IMR-90 (cell line): ENCODE measurements at regions not wholly inside any gene's neighbourhood (a gene's known extent, or its start where the extent isn't known, plus 50 kb on each side); places are given as distances from the start of the nearest gene placed in this dataset.
A peak's percentile ranks its signal among the peaks of the same experiment; 100 is the strongest.

Experiments
- ATAC-seq: fragments of 200-7000 bp; cut with Tn5 transposase; 2 replicates; pipeline ENCODE4 v1.9.1; 2020; ENCODE audit warnings: low read depth, mild to moderate bottlenecking, moderate library complexity
- BruUV-seq: library from RNA; stranded (reverse); fragments of 400-500 nt; replicated peaks from 2 replicates; lab custom pipeline; 2021; lab: Mats Ljungman, UMichigan
- CTCF ChIA-PET: fragments of 300-600 bp; formaldehyde crosslinking; extraction: SDS; loops from one replicate; lab custom pipeline; 2021; ENCODE audit warnings: antibody characterized with exemption; lab: Yijun Ruan, JAX
- POLR2A ChIA-PET: fragments of 300-600 bp; sonication (Branson Sonifier 250); formaldehyde crosslinking; loops from one replicate; lab custom pipeline; 2022; ENCODE audit warnings: antibody characterized with exemption; ENCODE audit not compliant: unreplicated experiment; lab: Charles Lee
- DNase-seq: peaks from one replicate; pipeline ENCODE4 v3.0.0; 2013
- H2AFZ ChIP-seq: replicated peaks from 2 replicates; pipeline ENCODE3; 2013; ENCODE audit warnings: low read length, mild to moderate bottlenecking; ENCODE audit not compliant: poor library complexity
- H2AK5ac ChIP-seq: 2 replicates; pipeline ENCODE4 v1.6.1; 2013; ENCODE audit warnings: low read depth, low read length, inconsistent platforms
- H2AK9ac ChIP-seq: replicated peaks from 2 replicates; pipeline ENCODE3; 2013; ENCODE audit warnings: mild to moderate bottlenecking, low read depth, low read length, moderate library complexity; ENCODE audit not compliant: poor library complexity
- H2BK120ac ChIP-seq: 2 replicates; pipeline ENCODE4 v1.6.1; 2013; ENCODE audit warnings: low read depth, low read length, inconsistent platforms
- H2BK15ac ChIP-seq: 3 replicates; pipeline ENCODE4 v1.6.1; 2013; ENCODE audit warnings: low read depth, low read length, inconsistent platforms
- H2BK20ac ChIP-seq: 2 replicates; pipeline ENCODE4 v1.6.1; 2013; ENCODE audit warnings: low read depth, mild to moderate bottlenecking, inconsistent platforms, low read length, moderate library complexity
- H2BK5ac ChIP-seq: 2 replicates; pipeline ENCODE4 v1.6.1; 2013; ENCODE audit warnings: mild to moderate bottlenecking, low read depth, low read length, inconsistent platforms; ENCODE audit not compliant: poor library complexity, severe bottlenecking
- H3K14ac ChIP-seq: replicated peaks from 2 replicates; pipeline ENCODE4 v1.6.1; 2013; ENCODE audit warnings: low read depth, low read length, inconsistent platforms
- H3K18ac ChIP-seq: 2 replicates; pipeline ENCODE4 v1.6.1; 2013; ENCODE audit warnings: low read depth, low read length, control low read depth
- H3K23ac ChIP-seq: 2 replicates; pipeline ENCODE4 v1.6.1; 2013; ENCODE audit warnings: low read depth, low read length, inconsistent platforms
- H3K27ac ChIP-seq: 2 replicates; pipeline ENCODE4 v1.5.1; 2013; ENCODE audit warnings: mild to moderate bottlenecking, control low read depth, low read length; ENCODE audit not compliant: insufficient read depth
- H3K27me3 ChIP-seq: 2 replicates; pipeline ENCODE4 v1.6.1; 2013; ENCODE audit warnings: low read length; ENCODE audit not compliant: control insufficient read depth, insufficient read depth
- H3K36me3 ChIP-seq: 2 replicates; pipeline ENCODE4 v1.6.1; 2013; ENCODE audit warnings: low read length, mixed read lengths; ENCODE audit not compliant: control insufficient read depth, insufficient read depth
- H3K4ac ChIP-seq: 2 replicates; pipeline ENCODE4 v1.6.1; 2013; ENCODE audit warnings: low read depth, low read length, inconsistent platforms
- H3K4me1 ChIP-seq: 2 replicates; pipeline ENCODE4 v1.6.1; 2013; ENCODE audit warnings: low read length, mixed read lengths; ENCODE audit not compliant: control insufficient read depth, insufficient read depth
- H3K4me2 ChIP-seq: 2 replicates; pipeline ENCODE4 v1.6.1; 2013; ENCODE audit warnings: low read depth, mild to moderate bottlenecking, control low read depth, low read length, moderate library complexity
- H3K4me3 ChIP-seq: 2 replicates; pipeline ENCODE4 v1.5.1; 2013; ENCODE audit warnings: low read depth, mild to moderate bottlenecking, control low read depth, low read length, moderate library complexity; ENCODE audit not compliant: insufficient read depth
- H3K56ac ChIP-seq: 2 replicates; pipeline ENCODE4 v1.6.1; 2013; ENCODE audit warnings: low read length, inconsistent platforms; ENCODE audit not compliant: insufficient read depth; ENCODE audit errors: extremely low read depth
- H3K79me1 ChIP-seq, 2 experiments: 2 replicates each; pipeline ENCODE4 v1.6.1; 2013; ENCODE audit warnings: low read length in 2 of 2, inconsistent platforms in 1 of 2, low read depth in 1 of 2
- H3K9ac ChIP-seq: 2 replicates; pipeline ENCODE4 v1.6.1; 2013; ENCODE audit warnings: low read depth, low read length, control low read depth
- H3K9me1 ChIP-seq: 2 replicates; pipeline ENCODE4 v1.6.1; 2013; ENCODE audit warnings: low read length, inconsistent platforms; ENCODE audit not compliant: insufficient read depth
- H3K9me3 ChIP-seq: 2 replicates; pipeline ENCODE4 v1.6.1; 2013; ENCODE audit warnings: low read length; ENCODE audit not compliant: control insufficient read depth, insufficient read depth
- H4K20me1 ChIP-seq: 2 replicates; pipeline ENCODE4 v1.6.1; 2013; ENCODE audit warnings: low read length, inconsistent platforms; ENCODE audit not compliant: insufficient read depth
- H4K5ac ChIP-seq: 2 replicates; pipeline ENCODE4 v1.6.1; 2013; ENCODE audit warnings: mild to moderate bottlenecking, low read depth, low read length, control low read depth
- H4K8ac ChIP-seq, 2 experiments: 2 replicates each; pipeline ENCODE4 v1.6.1; 2013; ENCODE audit warnings: low read depth in 2 of 2, low read length in 2 of 2, control low read depth in 1 of 2, inconsistent platforms in 1 of 2
- H4K91ac ChIP-seq: 2 replicates; pipeline ENCODE4 v1.6.1; 2013; ENCODE audit warnings: low read depth, low read length, inconsistent platforms; ENCODE audit not compliant: insufficient read depth
- FOS ChIP-seq: fragments of 150-350 bp; IDR thresholded peaks from 2 replicates; pipeline ENCODE4 v1.6.1; 2016; ENCODE audit warnings: low read depth, low read length
- WGBS, 2 experiments: methylation state at CpG; one replicate each; pipeline versions ENCODE4 v1.1.5 to v1.1.7; 2013; ENCODE audit warnings: missing lambda C conversion rate in 2 of 2; ENCODE audit not compliant: insufficient read length in 1 of 2; ENCODE audit errors: extremely low coverage in 2 of 2; 5-methylcytosine and 5-hydroxymethylcytosine counted together
- dilution Hi-C: fragments of 300-500 bp; cut with HindIII; formaldehyde crosslinking; loops from one replicate; pipeline ENCODE4 v1.14.3; 2018; ENCODE audit warnings: low sequenced_read_pairs; ENCODE audit not compliant: unreplicated experiment
- in situ Hi-C: fragments of 300-500 bp; cut with MboI; formaldehyde crosslinking; loops from 3 replicates; pipeline ENCODE4 v1.14.3; 2019; ENCODE audit warnings: low sequenced_read_pairs, inconsistent platforms, mixed read lengths
- intact Hi-C: fragments of 100-400 bp; cut with micrococcal nuclease; formaldehyde crosslinking; loops from 2 replicates; pipeline ENCODE4 v1.10.0; 2022

- no peak overlapping the region; the same call in 1 of the 2 replicates for H2BK120ac ChIP-seq
- no peak for TF ChIP-seq FOS
- CTCF ChIA-PET = interaction anchor here (0.9 to 1.0 kb wide), 4 partner anchors 10 to 94 kb away, joined by 3 read pairs; no protein-coding TSS in a partner anchor
- H2AFZ ChIP-seq = peak overlapping the region; percentile 49
- H2AK5ac ChIP-seq = no peak overlapping the region
- H3K27me3 ChIP-seq = no peaks in the 10 kb centered on the region
- POLR2A ChIA-PET = no interaction called here
- H2BK15ac ChIP-seq = no peak overlapping the region
- no peak overlapping the region for H3K56ac ChIP-seq
- no peak overlapping the region for H3K4me2 ChIP-seq
- DNase-seq (peak; percentile 34), ATAC-seq (peak; percentile 68)
- no peaks in the 10 kb centered on the region for H4K20me1 ChIP-seq
- intact Hi-C loops = no loop called here
- no peaks in the 10 kb centered on the region for H3K9me3 ChIP-seq
- no TSS peak for BruUV-seq
- dilution Hi-C loops = no loop called here
- H3K27ac ChIP-seq = no peak overlapping the region
- no peak overlapping the region for H3K4me3 ChIP-seq
- H2AK9ac ChIP-seq = no peak overlapping the region
- H3K4ac ChIP-seq = no peak overlapping the region
- H4K8ac ChIP-seq = no peak overlapping the region
- WGBS, 2 experiments = no CpG with 5 or more reads among the region's 2 CpGs
- H3K9me1 ChIP-seq = no peaks in the 10 kb centered on the region
- H2BK5ac ChIP-seq = no peak overlapping the region
- in situ Hi-C loops = no loop called here
- H3K4me1 ChIP-seq = no peaks in the 10 kb centered on the region
- H3K18ac ChIP-seq = no peak overlapping the region
- H3K9ac ChIP-seq = no peak overlapping the region
- no peaks in the 10 kb centered on the region for H3K79me1 ChIP-seq
- no peak overlapping the region for H4K5ac ChIP-seq
- no peak overlapping the region for H4K91ac ChIP-seq
- no peaks in the 10 kb centered on the region for H3K36me3 ChIP-seq
- H2BK20ac ChIP-seq = no peak overlapping the region
- no peak overlapping the region for H3K14ac ChIP-seq
- H3K23ac ChIP-seq = no peak overlapping the region
Observed at GRCh38 chr1:221637641-221638041, 104.2 kb downstream of the DUSP10 start.
